ENCODE measurements at regions not wholly inside any gene's neighbourhood (a gene's known extent, or its start where the extent isn't known, plus 50 kb on each side); places are given as distances from the start of the nearest gene placed in this dataset.
"Not testable (repeated sequence)": the region's sequence is repeated elsewhere in the genome, so short reads cannot be mapped to it uniquely, and the experiment has no call there.

GRCh38 chr12:34219046-34219770, 196.9 kb downstream of the ALG10 start:
- TF ChIP-seq CTCF (conservative IDR thresholded peaks at IDR 0.05; ENCODE audit: low read depth, low read length) = no peak
- no peak for DNase-seq (ENCODE audit: low read depth)
- H3K4me3 ChIP-seq (ENCODE audit: low read depth, low read length) = no peak overlapping the region

GRCh38 chr12:34220079-34220478, 197.8 kb downstream of the ALG10 start:
- DNase-seq (ENCODE audit: low read depth); H3K4me3 ChIP-seq (ENCODE audit: low read depth, low read length): not testable (repeated sequence)

- H3K4me3 ChIP-seq (ENCODE audit: low read depth, low read length) = no peak overlapping the region
- no peak for TF ChIP-seq CTCF (conservative IDR thresholded peaks at IDR 0.05; ENCODE audit: low read depth, low read length)
- DNase-seq (ENCODE audit: low read depth) = no peak
Observed at GRCh38 chr12:34223640-34224039, 201.3 kb downstream of the ALG10 start.

DNA sequence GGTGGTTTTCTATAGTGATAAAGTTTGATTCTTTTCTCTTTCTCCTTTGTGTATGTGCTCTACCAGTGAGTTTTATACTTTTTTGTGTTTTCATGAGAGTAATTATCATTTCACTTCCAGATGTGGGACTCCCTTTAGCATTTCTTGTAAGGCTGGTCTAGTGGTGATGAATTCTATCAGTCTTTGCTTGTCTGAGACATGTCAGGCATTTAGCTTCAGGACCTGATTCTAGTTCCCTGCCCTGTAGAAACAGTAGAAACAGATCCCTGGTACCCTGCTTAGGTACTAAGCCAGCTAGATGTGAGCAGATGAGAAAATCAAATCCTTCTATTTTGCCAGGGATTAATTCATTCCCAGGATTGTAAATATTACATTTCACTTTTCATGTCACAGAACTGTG, 203.7 kb downstream of the ALG10 start:
- DNase-seq (ENCODE audit: low read depth); H3K4me3 ChIP-seq (ENCODE audit: low read depth, low read length): not testable (repeated sequence)

DNA sequence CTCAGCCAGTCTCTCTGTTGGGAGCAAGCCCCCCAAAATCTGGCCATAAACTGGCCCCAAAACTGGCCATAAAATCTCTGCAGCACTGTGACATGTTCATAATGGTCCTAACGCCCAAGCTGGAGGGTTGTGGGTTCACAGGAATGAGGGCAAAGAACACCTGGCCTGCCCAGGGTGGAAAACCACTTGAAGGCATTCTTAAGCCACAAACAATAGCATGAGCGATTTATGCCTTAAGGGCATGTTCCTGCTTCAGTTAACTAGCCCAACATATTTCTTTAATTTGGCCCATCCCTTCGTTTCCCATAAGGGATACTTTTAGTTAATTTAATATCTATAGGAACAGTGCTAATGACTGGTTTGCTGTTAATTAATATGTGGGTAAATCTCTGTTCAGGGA, 205.8 kb downstream of the ALG10 start:
- not testable (repeated sequence) for DNase-seq (ENCODE audit: low read depth); H3K4me3 ChIP-seq (ENCODE audit: low read depth, low read length)

- H3K4me3 ChIP-seq (ENCODE audit: low read depth, low read length); DNase-seq (ENCODE audit: low read depth): not testable (repeated sequence)
Observed at GRCh38 chr12:34229033-34229432, 206.7 kb downstream of the ALG10 start.

- no peak for DNase-seq (ENCODE audit: low read depth)
Observed at GRCh38 chr12:34233618-34234017, 211.3 kb downstream of the ALG10 start.

GRCh38 chr12:34236073-34236472, 213.8 kb downstream of the ALG10 start:
- DNase-seq (ENCODE audit: low read depth) = no peak
- no peak for TF ChIP-seq CTCF (conservative IDR thresholded peaks at IDR 0.05; ENCODE audit: low read depth, low read length)
- no peak overlapping the region for H3K4me3 ChIP-seq (ENCODE audit: low read depth, low read length)

More at GRCh38 chr12:34233618-34234017, 211.3 kb downstream of the ALG10 start:
- no peak for TF ChIP-seq CTCF (conservative IDR thresholded peaks at IDR 0.05; ENCODE audit: low read depth, low read length)
- H3K4me3 ChIP-seq (ENCODE audit: low read depth, low read length) = no peak overlapping the region

DNA sequence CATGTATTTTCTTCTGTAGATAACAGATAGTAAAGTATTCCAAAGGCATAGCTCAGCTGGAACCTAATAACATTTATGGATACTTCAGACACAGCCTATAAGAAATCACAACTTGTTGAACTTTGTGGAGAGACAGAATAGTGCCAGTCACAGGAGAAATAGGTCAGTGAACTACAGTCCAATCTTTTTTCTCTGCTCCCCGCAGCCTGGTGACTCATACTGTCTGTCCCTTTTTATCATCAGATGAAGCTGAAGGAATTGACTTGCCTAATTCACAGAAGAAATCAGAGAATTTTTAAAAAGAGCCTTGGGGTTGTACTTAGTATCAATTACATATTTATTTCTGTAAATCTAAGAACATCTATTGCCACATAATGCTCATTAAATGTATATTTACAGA, 222.3 kb downstream of the ALG10 start:
- no peak for TF ChIP-seq CTCF (conservative IDR thresholded peaks at IDR 0.05; ENCODE audit: low read depth, low read length)
- DNase-seq (ENCODE audit: low read depth) = no peak
- H3K4me3 ChIP-seq (ENCODE audit: low read depth, low read length) = no peak overlapping the region
